ENCODE measurements at regions not wholly inside any gene's neighbourhood (a gene's known extent, or its start where the extent isn't known, plus 50 kb on each side); places are given as distances from the start of the nearest gene placed in this dataset.

DNA sequence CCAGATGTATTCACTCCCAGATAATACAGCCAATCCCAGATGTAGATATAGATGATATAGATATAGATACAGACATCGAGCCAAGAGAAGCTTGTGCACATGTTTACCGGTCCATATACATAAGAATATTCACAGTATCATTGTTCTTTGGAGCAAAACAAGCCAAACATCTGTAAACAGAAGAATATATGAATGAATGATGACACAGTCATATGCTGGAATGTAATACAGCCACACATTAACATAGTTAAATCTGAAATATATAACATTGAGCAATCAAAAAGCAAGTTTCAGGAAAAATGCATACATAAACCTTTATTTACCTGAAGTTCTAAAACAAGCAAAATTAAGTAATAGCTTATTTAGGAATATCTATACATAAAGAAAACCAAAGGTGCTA lies 182.5 kb downstream of the TXNL1 start:
- Histone ChIP-seq H3K4me3 (ENCODE audit: severe bottlenecking) (no peak overlapping the region), H3K36me3 (ENCODE audit: low read depth) (no peaks in the 10 kb centered on the region), H3K27ac (ENCODE audit: poor library complexity, severe bottlenecking) (no peak overlapping the region), H3K4me1 (ENCODE audit: insufficient read depth, poor library complexity, severe bottlenecking) (no peaks in the 10 kb centered on the region), H3K9me3 (ENCODE audit: severe bottlenecking) (no peaks in the 10 kb centered on the region), H3K27me3 (ENCODE audit: insufficient read depth, poor library complexity, severe bottlenecking) (no peaks in the 10 kb centered on the region)
- no peak for TF ChIP-seq CTCF (IDR thresholded peaks at IDR 0.05; ENCODE audit: poor library complexity, severe bottlenecking)
- DNase-seq (ENCODE audit: low spot score) (no peak), ATAC-seq (ENCODE audit: low read depth) (no peak)

GRCh38 chr18:56455141-56455540 lies 183.3 kb downstream of the TXNL1 start:
- Histone ChIP-seq H3K27me3 (ENCODE audit: insufficient read depth, poor library complexity, severe bottlenecking) (no peaks in the 10 kb centered on the region), H3K4me3 (ENCODE audit: severe bottlenecking) (no peak overlapping the region), H3K27ac (ENCODE audit: poor library complexity, severe bottlenecking) (no peak overlapping the region), H3K4me1 (ENCODE audit: insufficient read depth, poor library complexity, severe bottlenecking) (no peaks in the 10 kb centered on the region), H3K36me3 (ENCODE audit: low read depth) (no peaks in the 10 kb centered on the region), H3K9me3 (ENCODE audit: severe bottlenecking) (no peaks in the 10 kb centered on the region)
- ATAC-seq (ENCODE audit: low read depth), result no peak
- DNase-seq (ENCODE audit: low spot score), result no peak
- no peak for TF ChIP-seq CTCF (IDR thresholded peaks at IDR 0.05; ENCODE audit: poor library complexity, severe bottlenecking)

GRCh38 chr18:56453631-56454030 lies 184.8 kb downstream of the TXNL1 start:
- no peak for TF ChIP-seq CTCF (IDR thresholded peaks at IDR 0.05; ENCODE audit: poor library complexity, severe bottlenecking)
- DNase-seq (ENCODE audit: low spot score) (no peak), ATAC-seq (ENCODE audit: low read depth) (no peak)
- no peak overlapping the region for H3K27ac ChIP-seq (ENCODE audit: poor library complexity, severe bottlenecking)
- H3K4me1 ChIP-seq (ENCODE audit: insufficient read depth, poor library complexity, severe bottlenecking), result no peaks in the 10 kb centered on the region
- H3K36me3 ChIP-seq (ENCODE audit: low read depth), result no peaks in the 10 kb centered on the region
- H3K4me3 ChIP-seq (ENCODE audit: severe bottlenecking), result no peak overlapping the region
- H3K9me3 ChIP-seq (ENCODE audit: severe bottlenecking), result no peaks in the 10 kb centered on the region
- H3K27me3 ChIP-seq (ENCODE audit: insufficient read depth, poor library complexity, severe bottlenecking), result no peaks in the 10 kb centered on the region

DNA sequence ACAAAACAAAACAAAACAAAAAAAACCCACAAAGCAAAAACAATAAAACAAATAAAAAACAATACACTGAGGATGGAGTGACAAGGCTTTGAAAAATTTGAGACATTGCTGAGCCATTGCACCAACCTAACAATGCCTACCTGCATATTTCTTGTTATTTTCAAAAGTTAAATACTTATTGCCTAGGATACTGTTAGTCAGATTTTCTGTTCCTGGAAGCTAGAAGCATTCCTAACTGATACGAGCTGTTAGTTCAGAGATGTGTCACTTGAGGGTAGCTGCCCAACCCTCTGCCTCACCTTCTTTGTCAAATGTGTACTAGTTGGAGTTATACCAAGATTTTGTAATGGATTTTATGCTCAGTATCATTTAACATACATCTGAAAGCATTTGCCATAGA lies 187.2 kb downstream of the TXNL1 start:
- no peak for TF ChIP-seq CTCF (IDR thresholded peaks at IDR 0.05; ENCODE audit: poor library complexity, severe bottlenecking)
- Histone ChIP-seq H3K4me3 (ENCODE audit: severe bottlenecking) (no peak overlapping the region), H3K27ac (ENCODE audit: poor library complexity, severe bottlenecking) (no peak overlapping the region), H3K9me3 (ENCODE audit: severe bottlenecking) (no peaks in the 10 kb centered on the region), H3K4me1 (ENCODE audit: insufficient read depth, poor library complexity, severe bottlenecking) (no peaks in the 10 kb centered on the region), H3K27me3 (ENCODE audit: insufficient read depth, poor library complexity, severe bottlenecking) (no peaks in the 10 kb centered on the region), H3K36me3 (ENCODE audit: low read depth) (no peaks in the 10 kb centered on the region)
- no peak for DNase-seq (ENCODE audit: low spot score)
- peak; percentile 35; the same call in 2 of the 3 replicates for ATAC-seq (ENCODE audit: low read depth)

- H3K4me3 ChIP-seq (ENCODE audit: severe bottlenecking), result no peak overlapping the region
- no peaks in the 10 kb centered on the region for H3K9me3 ChIP-seq (ENCODE audit: severe bottlenecking)
- TF ChIP-seq CTCF (IDR thresholded peaks at IDR 0.05; ENCODE audit: poor library complexity, severe bottlenecking), result no peak
- DNase-seq (ENCODE audit: low spot score) (no peak), ATAC-seq (ENCODE audit: low read depth) (no peak)
- no peaks in the 10 kb centered on the region for H3K36me3 ChIP-seq (ENCODE audit: low read depth)
- no peaks in the 10 kb centered on the region for H3K27me3 ChIP-seq (ENCODE audit: insufficient read depth, poor library complexity, severe bottlenecking)
- H3K27ac ChIP-seq (ENCODE audit: poor library complexity, severe bottlenecking), result no peak overlapping the region
- no peaks in the 10 kb centered on the region for H3K4me1 ChIP-seq (ENCODE audit: insufficient read depth, poor library complexity, severe bottlenecking)
These were observed 189.6 kb downstream of the TXNL1 start for GRCh38 chr18:56448751-56449150.
